Fibroblast of upper back skin (primary cell): ENCODE measurements at regions not wholly inside any gene's neighbourhood (a gene's known extent, or its start where the extent isn't known, plus 50 kb on each side); places are given as distances from the start of the nearest gene placed in this dataset.
"Not testable (repeated sequence)": the region's sequence is repeated elsewhere in the genome, so short reads cannot be mapped to it uniquely, and the experiment has no call there.

Experiments used
- DNase-seq: peaks from one replicate; pipeline ENCODE4 v3.0.0-alpha.2; 2013

GRCh38 chr7:55261386-55261770 is 103.8 kb upstream of the LANCL2 start:
- DNase-seq = no peak

- not testable (repeated sequence) for DNase-seq
Measured at GRCh38 chr7:55265328-55265727, 99.8 kb upstream of the LANCL2 start.

- no peak for DNase-seq
Measured at GRCh38 chr7:55265836-55266642, 99.1 kb upstream of the LANCL2 start.

GRCh38 chr7:55271069-55271626 is 94.0 kb upstream of the LANCL2 start:
- no peak for DNase-seq

- DNase-seq = no peak
Measured at GRCh38 chr7:55271661-55272060, 93.5 kb upstream of the LANCL2 start.

- no peak for DNase-seq
Measured at GRCh38 chr7:55272328-55272727, 92.8 kb upstream of the LANCL2 start.

GRCh38 chr7:55273186-55273980 is 91.8 kb upstream of the LANCL2 start:
- DNase-seq = no peak

- no peak for DNase-seq
Measured at GRCh38 chr7:55274156-55274555, 91.0 kb upstream of the LANCL2 start.

- DNase-seq = no peak
Measured at GRCh38 chr7:55275291-55276200, 89.6 kb upstream of the LANCL2 start.

GRCh38 chr7:55276572-55277295 is 88.4 kb upstream of the LANCL2 start:
- DNase-seq = no peak

GRCh38 chr7:55277916-55278315 is 87.2 kb upstream of the LANCL2 start:
- DNase-seq = no peak

- DNase-seq = no peak
Measured at GRCh38 chr7:55278321-55278720, 86.8 kb upstream of the LANCL2 start.

GRCh38 chr7:55279080-55279845 is 85.9 kb upstream of the LANCL2 start:
- no peak for DNase-seq

- DNase-seq = peak; percentile 73
Measured at GRCh38 chr7:55280031-55280454, 85.1 kb upstream of the LANCL2 start.

GRCh38 chr7:55285665-55286064 is 79.5 kb upstream of the LANCL2 start:
- DNase-seq = no peak

- DNase-seq = no peak
Measured at GRCh38 chr7:55286666-55287065, 78.5 kb upstream of the LANCL2 start.

GRCh38 chr7:55288070-55288824 is 76.9 kb upstream of the LANCL2 start:
- peak; percentile 10 for DNase-seq

GRCh38 chr7:55296070-55296469 is 69.1 kb upstream of the LANCL2 start:
- DNase-seq = no peak

- no peak for DNase-seq
Measured at GRCh38 chr7:55299273-55299967, 65.7 kb upstream of the LANCL2 start.

- DNase-seq = no peak
Measured at GRCh38 chr7:55303220-55303619, 61.9 kb upstream of the LANCL2 start.
